SK-N-SH (cell line): ENCODE measurements at regions not wholly inside any gene's neighbourhood (a gene's known extent, or its start where the extent isn't known, plus 50 kb on each side); places are given as distances from the start of the nearest gene placed in this dataset.

Source experiments
- CTCF ChIA-PET: fragments of 300-600, 350-600 bp; formaldehyde crosslinking; extraction: SDS; loops from one replicate; lab custom pipeline; 2021; lab: Yijun Ruan, JAX
- POLR2A ChIA-PET: fragments of 350-600 bp; sonication (Branson Sonifier 250); formaldehyde crosslinking; extraction: SDS; loops from one replicate; lab custom pipeline; 2020; ENCODE audit warnings: antibody characterized with exemption, inconsistent platforms; lab: Yijun Ruan, JAX
- DNase-seq: peaks from one replicate; pipeline ENCODE4 v3.0.0; 2012
- H2AFZ ChIP-seq: fragments of 200-600 bp; sonication (generic); 2 replicates; pipeline ENCODE4 v1.8.1; 2016; ENCODE audit warnings: antibody characterized with exemption, mild to moderate bottlenecking, low read depth
- H3F3A ChIP-seq: fragments of 200-600 bp; sonication (generic); replicated peaks from 2 replicates; pipeline ENCODE3; 2016; ENCODE audit warnings: antibody characterized with exemption, mild to moderate bottlenecking; ENCODE audit not compliant: insufficient read depth
- H3K27ac ChIP-seq, 2 experiments: fragments of 200-500 bp in 1 of 2; fragments of 200-600 bp in 1 of 2; sonication (Bioruptor generic) in 1 of 2; sonication (generic), shearing (Covaris generic) in 1 of 2; 2 replicates each; pipeline versions ENCODE4 v1.5.1 to v1.6.1; 2014 to 2016; ENCODE audit warnings: low read depth in 2 of 2, inconsistent platforms in 1 of 2, low read length in 1 of 2, mild to moderate bottlenecking in 1 of 2, mixed read lengths in 1 of 2
- H3K27me3 ChIP-seq: fragments of 200-600 bp; sonication (generic), shearing (Covaris generic); 2 replicates; pipeline ENCODE4 v1.6.1; 2016; ENCODE audit warnings: mixed run types; ENCODE audit not compliant: insufficient read depth
- H3K36me3 ChIP-seq, 2 experiments: fragments of 200-500 bp in 1 of 2; fragments of 200-600 bp in 1 of 2; sonication (Bioruptor generic) in 1 of 2; sonication (generic) in 1 of 2; replicated peaks in 1 of 2; 2 replicates each; pipeline versions ENCODE3 to v1.5.1; 2014 to 2016; ENCODE audit warnings: low read length in 1 of 2, mild to moderate bottlenecking in 1 of 2; ENCODE audit not compliant: insufficient read depth in 2 of 2, control insufficient read depth in 1 of 2
- H3K4me1 ChIP-seq, 2 experiments: fragments of 200-500 bp in 1 of 2; fragments of 200-600 bp in 1 of 2; sonication (Bioruptor generic) in 1 of 2; sonication (generic), shearing (Covaris generic) in 1 of 2; 2 replicates each; pipeline versions ENCODE4 v1.5.1 to v1.6.1; 2014 to 2016; ENCODE audit warnings: low read depth in 1 of 2, low read length in 1 of 2, mixed run types in 1 of 2; ENCODE audit not compliant: insufficient read depth in 2 of 2, control insufficient read depth in 1 of 2
- H3K4me2 ChIP-seq: fragments of 200-600 bp; sonication (generic), shearing (Covaris generic); 2 replicates; pipeline ENCODE4 v1.6.1; 2017; ENCODE audit warnings: mixed run types
- H3K4me3 ChIP-seq, 2 experiments: fragments of 200-500 bp in 1 of 2; fragments of 200-600 bp in 1 of 2; sonication (Bioruptor generic) in 1 of 2; sonication (generic), shearing (Covaris generic) in 1 of 2; 2 replicates each; pipeline versions ENCODE4 v1.5.1 to v1.8.1; 2014 to 2016; ENCODE audit warnings: low read depth in 2 of 2, inconsistent platforms in 1 of 2, low read length in 1 of 2, mild to moderate bottlenecking in 1 of 2, mixed read lengths in 1 of 2, moderate library complexity in 1 of 2
- H3K79me2 ChIP-seq: fragments of 200-600 bp; sonication (generic); 2 replicates; pipeline ENCODE4 v1.8.1; 2017; ENCODE audit warnings: mild to moderate bottlenecking; ENCODE audit not compliant: insufficient read depth
- H3K9ac ChIP-seq: fragments of 200-600 bp; sonication (generic); 2 replicates; pipeline ENCODE4 v1.6.1; 2017; ENCODE audit warnings: mixed run types
- H3K9me2 ChIP-seq: fragments of 200-600 bp; sonication (generic); 2 replicates; pipeline ENCODE4 v1.6.1; 2017; ENCODE audit warnings: mixed run types
- H3K9me3 ChIP-seq: fragments of 200-600 bp; sonication (generic); 2 replicates; pipeline ENCODE4 v1.6.1; 2017; ENCODE audit warnings: mixed run types, mild to moderate bottlenecking, moderate library complexity
- H4K20me1 ChIP-seq: fragments of 200-600 bp; sonication (generic); 2 replicates; pipeline ENCODE4 v1.6.1; 2017; ENCODE audit warnings: mild to moderate bottlenecking, mixed run types; ENCODE audit not compliant: insufficient read depth
- CHD2 ChIP-seq: fragments of 150-350 bp; IDR thresholded peaks from 2 replicates; pipeline ENCODE4 v1.6.1; 2018; ENCODE audit warnings: low read length; ENCODE audit not compliant: partially characterized antibody
- EZH2phosphoT487 ChIP-seq: fragments of 200-600 bp; sonication (generic); IDR thresholded peaks from 2 replicates; pipeline ENCODE4 v1.6.1; 2017; ENCODE audit warnings: low read depth, mixed run types, mild to moderate bottlenecking, antibody characterized with exemption, moderate library complexity, borderline replicate concordance
- FOSL2 ChIP-seq: IDR thresholded peaks from 2 replicates; pipeline ENCODE4 v1.4.0; 2012; ENCODE audit warnings: low read depth, mild to moderate bottlenecking, moderate library complexity, borderline replicate concordance
- GABPA ChIP-seq: IDR thresholded peaks from 2 replicates; pipeline ENCODE4 v1.4.0; 2012; ENCODE audit warnings: low read depth, mild to moderate bottlenecking
- MEF2A ChIP-seq: IDR thresholded peaks from 2 replicates; pipeline ENCODE4 v1.4.0; 2012; ENCODE audit warnings: low read depth, borderline replicate concordance
- MXI1 ChIP-seq: IDR thresholded peaks from 2 replicates; pipeline ENCODE4 v1.6.1; 2012; ENCODE audit warnings: mild to moderate bottlenecking, low read depth, low read length, improper control_type of control experiment
- NRF1 ChIP-seq: IDR thresholded peaks from 2 replicates; pipeline ENCODE4 v1.6.1; 2012; ENCODE audit warnings: low read depth, mild to moderate bottlenecking, low read length
- RAD21 ChIP-seq: IDR thresholded peaks from 2 replicates; pipeline ENCODE4 v1.6.1; 2012; ENCODE audit warnings: mild to moderate bottlenecking, low read length
- SMC3 ChIP-seq: IDR thresholded peaks from 2 replicates; pipeline ENCODE4 v1.6.1; 2012; ENCODE audit warnings: low read depth, low read length, improper control_type of control experiment
- TCF12 ChIP-seq: IDR thresholded peaks from 2 replicates; pipeline ENCODE4 v1.4.0; 2012
- TEAD4 ChIP-seq: IDR thresholded peaks from 2 replicates; pipeline ENCODE4 v1.4.0; 2012; ENCODE audit warnings: mild to moderate bottlenecking, borderline replicate concordance; ENCODE audit not compliant: insufficient read depth
- YY1 ChIP-seq: IDR thresholded peaks from 2 replicates; pipeline ENCODE4 v1.4.0; 2012; ENCODE audit warnings: low read depth, mild to moderate bottlenecking
- WGBS: methylation state at CpG from one replicate; pipeline ENCODE4 v1.1.6; 2017; ENCODE audit warnings: low lambda C conversion rate; 5-methylcytosine and 5-hydroxymethylcytosine counted together
- TF ChIP-seq, protein P1 (sequence below): IDR thresholded peaks from 2 replicates; pipeline ENCODE4 v1.6.1; 2012; ENCODE audit warnings: mild to moderate bottlenecking, low read depth, low read length, moderate library complexity
- TF ChIP-seq, protein P2 (sequence below): IDR thresholded peaks from 2 replicates; pipeline ENCODE4; 2012
- TF ChIP-seq, protein P3 (sequence below): IDR thresholded peaks from 2 replicates; pipeline ENCODE4 v1.4.0; 2012; ENCODE audit warnings: low read depth, borderline replicate concordance
- TF ChIP-seq, protein P4 (sequence below): fragments of 150-350 bp; IDR thresholded peaks from 2 replicates; pipeline ENCODE4 v1.6.1; 2016; ENCODE audit warnings: mild to moderate bottlenecking, low read depth, low read length

DNA sequence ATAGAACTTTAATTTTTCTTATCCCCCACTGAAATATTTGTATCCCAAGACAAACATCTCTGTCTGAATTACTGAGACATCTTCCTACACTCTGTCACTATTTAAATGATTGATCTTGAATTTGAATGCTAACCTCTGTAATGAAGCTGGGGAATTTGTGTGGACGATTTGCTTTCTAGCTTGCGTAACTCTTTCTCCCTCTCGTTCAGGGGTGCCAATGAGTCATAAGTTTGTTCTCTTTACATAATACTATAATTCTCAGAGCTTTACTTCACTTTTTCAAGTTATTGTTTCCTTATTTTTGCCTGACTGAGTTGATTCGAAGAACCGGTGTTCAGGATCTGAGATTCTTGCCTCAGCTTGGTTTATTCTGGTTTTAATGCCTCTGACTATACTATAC is 783.3 kb upstream of the CADM2 start (continued):
- TF ChIP-seq, protein P1, sequence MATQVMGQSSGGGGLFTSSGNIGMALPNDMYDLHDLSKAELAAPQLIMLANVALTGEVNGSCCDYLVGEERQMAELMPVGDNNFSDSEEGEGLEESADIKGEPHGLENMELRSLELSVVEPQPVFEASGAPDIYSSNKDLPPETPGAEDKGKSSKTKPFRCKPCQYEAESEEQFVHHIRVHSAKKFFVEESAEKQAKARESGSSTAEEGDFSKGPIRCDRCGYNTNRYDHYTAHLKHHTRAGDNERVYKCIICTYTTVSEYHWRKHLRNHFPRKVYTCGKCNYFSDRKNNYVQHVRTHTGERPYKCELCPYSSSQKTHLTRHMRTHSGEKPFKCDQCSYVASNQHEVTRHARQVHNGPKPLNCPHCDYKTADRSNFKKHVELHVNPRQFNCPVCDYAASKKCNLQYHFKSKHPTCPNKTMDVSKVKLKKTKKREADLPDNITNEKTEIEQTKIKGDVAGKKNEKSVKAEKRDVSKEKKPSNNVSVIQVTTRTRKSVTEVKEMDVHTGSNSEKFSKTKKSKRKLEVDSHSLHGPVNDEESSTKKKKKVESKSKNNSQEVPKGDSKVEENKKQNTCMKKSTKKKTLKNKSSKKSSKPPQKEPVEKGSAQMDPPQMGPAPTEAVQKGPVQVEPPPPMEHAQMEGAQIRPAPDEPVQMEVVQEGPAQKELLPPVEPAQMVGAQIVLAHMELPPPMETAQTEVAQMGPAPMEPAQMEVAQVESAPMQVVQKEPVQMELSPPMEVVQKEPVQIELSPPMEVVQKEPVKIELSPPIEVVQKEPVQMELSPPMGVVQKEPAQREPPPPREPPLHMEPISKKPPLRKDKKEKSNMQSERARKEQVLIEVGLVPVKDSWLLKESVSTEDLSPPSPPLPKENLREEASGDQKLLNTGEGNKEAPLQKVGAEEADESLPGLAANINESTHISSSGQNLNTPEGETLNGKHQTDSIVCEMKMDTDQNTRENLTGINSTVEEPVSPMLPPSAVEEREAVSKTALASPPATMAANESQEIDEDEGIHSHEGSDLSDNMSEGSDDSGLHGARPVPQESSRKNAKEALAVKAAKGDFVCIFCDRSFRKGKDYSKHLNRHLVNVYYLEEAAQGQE, result no peak
- TF ChIP-seq, protein P2, sequence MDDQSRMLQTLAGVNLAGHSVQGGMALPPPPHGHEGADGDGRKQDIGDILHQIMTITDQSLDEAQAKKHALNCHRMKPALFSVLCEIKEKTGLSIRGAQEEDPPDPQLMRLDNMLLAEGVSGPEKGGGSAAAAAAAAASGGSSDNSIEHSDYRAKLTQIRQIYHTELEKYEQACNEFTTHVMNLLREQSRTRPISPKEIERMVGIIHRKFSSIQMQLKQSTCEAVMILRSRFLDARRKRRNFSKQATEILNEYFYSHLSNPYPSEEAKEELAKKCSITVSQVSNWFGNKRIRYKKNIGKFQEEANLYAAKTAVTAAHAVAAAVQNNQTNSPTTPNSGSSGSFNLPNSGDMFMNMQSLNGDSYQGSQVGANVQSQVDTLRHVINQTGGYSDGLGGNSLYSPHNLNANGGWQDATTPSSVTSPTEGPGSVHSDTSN, result no peak
- TF ChIP-seq CHD2 (no peak), NRF1 (no peak), FOSL2 (no peak), RAD21 (no peak), EZH2phosphoT487 (no peak)

DNA sequence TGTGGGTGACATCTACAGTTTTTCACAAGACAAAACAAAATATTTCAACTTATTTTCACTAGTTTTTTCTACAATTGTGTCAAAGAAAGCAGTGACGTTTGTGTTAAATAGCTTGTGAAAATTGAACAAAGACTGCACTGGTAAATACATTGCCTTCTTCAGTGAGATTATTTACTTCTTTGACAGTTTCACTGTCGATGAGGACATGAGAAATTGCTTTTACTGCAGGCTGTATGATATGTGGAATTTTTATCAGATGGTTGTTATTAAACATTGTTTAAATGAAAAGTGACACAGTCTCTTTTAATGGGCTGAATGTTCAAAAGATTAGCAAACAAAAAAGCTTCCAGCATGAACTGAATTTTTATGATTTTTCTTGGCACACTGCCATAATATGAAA is 773.9 kb upstream of the CADM2 start:
- H3K4me3 ChIP-seq, result no peak overlapping the region
- no peak for DNase-seq
- no peaks in the 10 kb centered on the region for H3K36me3 ChIP-seq
- no peak overlapping the region for H3K4me2 ChIP-seq
- no peaks in the 10 kb centered on the region for H3K9me2 ChIP-seq
- H3K27ac ChIP-seq, result no peak overlapping the region
- ChIA-PET POLR2A (no interaction called here), CTCF (interaction anchor here (0.9 kb wide), 1 partner anchor 10 kb away, joined by 3 read pairs; no protein-coding TSS in a partner anchor)
- H2AFZ ChIP-seq, result no peak overlapping the region; the same call in 1 of the 2 replicates
- no peaks in the 10 kb centered on the region for H3K79me2 ChIP-seq
- H3K9ac ChIP-seq, result no peak overlapping the region
- H4K20me1 ChIP-seq, result no peaks in the 10 kb centered on the region
- no peak for TF ChIP-seq MEF2A
- TF ChIP-seq CHD2, result no peak
- TF ChIP-seq, protein P3, sequence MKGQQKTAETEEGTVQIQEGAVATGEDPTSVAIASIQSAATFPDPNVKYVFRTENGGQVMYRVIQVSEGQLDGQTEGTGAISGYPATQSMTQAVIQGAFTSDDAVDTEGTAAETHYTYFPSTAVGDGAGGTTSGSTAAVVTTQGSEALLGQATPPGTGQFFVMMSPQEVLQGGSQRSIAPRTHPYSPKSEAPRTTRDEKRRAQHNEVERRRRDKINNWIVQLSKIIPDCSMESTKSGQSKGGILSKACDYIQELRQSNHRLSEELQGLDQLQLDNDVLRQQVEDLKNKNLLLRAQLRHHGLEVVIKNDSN, result no peak
- no peak for TF ChIP-seq TCF12
- no peak for TF ChIP-seq TEAD4
- TF ChIP-seq MXI1, result no peak
- TF ChIP-seq SMC3, result no peak
- no peak for TF ChIP-seq YY1
- TF ChIP-seq, protein P4, sequence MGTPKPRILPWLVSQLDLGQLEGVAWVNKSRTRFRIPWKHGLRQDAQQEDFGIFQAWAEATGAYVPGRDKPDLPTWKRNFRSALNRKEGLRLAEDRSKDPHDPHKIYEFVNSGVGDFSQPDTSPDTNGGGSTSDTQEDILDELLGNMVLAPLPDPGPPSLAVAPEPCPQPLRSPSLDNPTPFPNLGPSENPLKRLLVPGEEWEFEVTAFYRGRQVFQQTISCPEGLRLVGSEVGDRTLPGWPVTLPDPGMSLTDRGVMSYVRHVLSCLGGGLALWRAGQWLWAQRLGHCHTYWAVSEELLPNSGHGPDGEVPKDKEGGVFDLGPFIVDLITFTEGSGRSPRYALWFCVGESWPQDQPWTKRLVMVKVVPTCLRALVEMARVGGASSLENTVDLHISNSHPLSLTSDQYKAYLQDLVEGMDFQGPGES, result no peak
- TF ChIP-seq GABPA, result no peak
- no peaks in the 10 kb centered on the region for H3K4me1 ChIP-seq
- H3K9me3 ChIP-seq, result no peaks in the 10 kb centered on the region
- H3F3A ChIP-seq, result no peaks in the 10 kb centered on the region
- H3K27me3 ChIP-seq, result no peaks in the 10 kb centered on the region; the same call in 1 of the 2 replicates
- 2% methylated on average over 2 of the region's 2 CpGs for WGBS
